Esophagus muscularis mucosa (tissue), 4 donors: ENCODE measurements at regions not wholly inside any gene's neighbourhood (a gene's known extent, or its start where the extent isn't known, plus 50 kb on each side); places are given as distances from the start of the nearest gene placed in this dataset.
"Not testable (repeated sequence)": the region's sequence is repeated elsewhere in the genome, so short reads cannot be mapped to it uniquely, and the experiment has no call there.

Experiments
- DNase-seq: peaks from one replicate; pipeline ENCODE4 v3.0.0-alpha.2; 2017; ENCODE audit errors: extremely low spot score
- H3K27ac ChIP-seq, 4 donors: fragments of 200-600 bp; sonication (generic); replicated peaks in 1 of 4; 1 replicate in 3 of 4; 2 replicates in 1 of 4; pipeline ENCODE4 v1.5.1; 2016 to 2019; ENCODE audit warnings: mild to moderate bottlenecking in 1 of 4
- H3K27me3 ChIP-seq, 4 donors: fragments of 200-600 bp; sonication (generic); one replicate each; pipeline versions ENCODE4 v1.5.1 to v1.6.0; 2016 to 2019
- H3K36me3 ChIP-seq, 4 donors: fragments of 200-600 bp; sonication (generic); one replicate each; pipeline ENCODE4 v1.5.1; 2016 to 2019
- H3K4me1 ChIP-seq, 4 donors: fragments of 200-600 bp; sonication (generic); one replicate each; pipeline ENCODE4 v1.5.1; 2016 to 2019
- H3K4me3 ChIP-seq, 4 donors: fragments of 200-600 bp; sonication (generic); 1 replicate in 2 of 4; 2 replicates in 2 of 4; pipeline ENCODE4 v1.5.1; 2016 to 2019; ENCODE audit warnings: mild to moderate bottlenecking in 4 of 4, moderate library complexity in 1 of 4
- H3K9me3 ChIP-seq, 4 donors: fragments of 200-600 bp; sonication (generic); 1 replicate in 3 of 4; 2 replicates in 1 of 4; pipeline ENCODE4 v1.5.1; 2016 to 2019
- CTCF ChIP-seq, 3 experiments: fragments of 200-600 bp in 2 of 3; fragments of 450-650 bp in 1 of 3; sonication (generic) in 2 of 3; IDR thresholded peaks; one replicate each; pipeline ENCODE4 v1.5.1; 2017 to 2019; ENCODE audit warnings: antibody characterized with exemption in 3 of 3, mild to moderate bottlenecking in 2 of 3, moderate library complexity in 1 of 3
- EP300 ChIP-seq: sonication (generic); formaldehyde crosslinking; IDR thresholded peaks from one replicate; pipeline ENCODE4 v1.6.1; 2017; ENCODE audit warnings: antibody characterized with exemption
- POLR2A ChIP-seq: fragments of 450-650 bp; IDR thresholded peaks from one replicate; pipeline ENCODE4 v1.6.1; 2017; ENCODE audit warnings: antibody characterized with exemption, moderate library complexity, mild to moderate bottlenecking, low read depth
- POLR2AphosphoS5 ChIP-seq, 2 donors: sonication (generic); formaldehyde crosslinking; IDR thresholded peaks; one replicate each; pipeline ENCODE4 v1.6.1; 2017; ENCODE audit warnings: antibody characterized with exemption in 2 of 2
- WGBS: methylation state at CpG from one replicate; pipeline ENCODE4 v1.1.5; 2018; 5-methylcytosine and 5-hydroxymethylcytosine counted together
- intact Hi-C: fragments of 100-400 bp; cut with DNase I; formaldehyde crosslinking; loops from one replicate; pipeline ENCODE4 v1.15.1; 2023

- WGBS = 81% methylated on average over 5 of the region's 5 CpGs
Observed at GRCh38 chr2:82224301-82224940, 1919.9 kb upstream of the LRRTM1 start.

GRCh38 chr2:82215212-82215611 is 1910.7 kb upstream of the LRRTM1 start:
- no peaks in the 10 kb centered on the region for H3K9me3 ChIP-seq
- H3K27ac ChIP-seq = no peak overlapping the region
- no peak for DNase-seq
- no peaks in the 10 kb centered on the region for H3K27me3 ChIP-seq
- no peaks in the 10 kb centered on the region for H3K4me1 ChIP-seq
- no peaks in the 10 kb centered on the region for H3K36me3 ChIP-seq
- WGBS = 92% methylated on average over 3 of the region's 4 CpGs
- H3K4me3 ChIP-seq = no peak overlapping the region
- TF ChIP-seq POLR2A = no peak
- TF ChIP-seq POLR2AphosphoS5 (IDR thresholded peaks at IDR 0.05) = no peak
- intact Hi-C loops = no loop called here

More at GRCh38 chr2:82224301-82224940, 1919.9 kb upstream of the LRRTM1 start:
- Histone ChIP-seq H3K4me1 (no peaks in the 10 kb centered on the region), H3K36me3 (no peaks in the 10 kb centered on the region), H3K27me3 (no peaks in the 10 kb centered on the region), H3K4me3 (no peak overlapping the region), H3K9me3 (peaks cover 0 to 19% (median 4%) of the 10 kb centered on the region in 4 donors), H3K27ac (no peak overlapping the region)
- intact Hi-C loops = no loop called here
- TF ChIP-seq POLR2A (no peak), CTCF (IDR thresholded peaks at IDR 0.05) (no peak), POLR2AphosphoS5 (IDR thresholded peaks at IDR 0.05) (no peak), EP300 (no peak)
- no peak for DNase-seq

GRCh38 chr2:82199493-82199852 is 1894.9 kb upstream of the LRRTM1 start:
- intact Hi-C loops = no loop called here
- no peak for TF ChIP-seq POLR2AphosphoS5 (IDR thresholded peaks at IDR 0.05)
- no peak for TF ChIP-seq CTCF (IDR thresholded peaks at IDR 0.05)
- TF ChIP-seq EP300 = no peak
- no peak for TF ChIP-seq POLR2A
- Histone ChIP-seq H3K9me3 (peaks cover 0 to 8% (median 3%) of the 10 kb centered on the region in 4 donors), H3K36me3 (no peaks in the 10 kb centered on the region), H3K27ac (no peak overlapping the region), H3K27me3 (no peaks in the 10 kb centered on the region), H3K4me3 (no peak overlapping the region), H3K4me1 (no peaks in the 10 kb centered on the region)
- WGBS = 91% methylated on average over 3 of the region's 3 CpGs
- no peak for DNase-seq

- no peak for TF ChIP-seq CTCF (IDR thresholded peaks at IDR 0.05)
- no peak for TF ChIP-seq POLR2A
- TF ChIP-seq POLR2AphosphoS5 (IDR thresholded peaks at IDR 0.05) = no peak
- no peak for TF ChIP-seq EP300
- H3K27me3 ChIP-seq = no peaks in the 10 kb centered on the region
- intact Hi-C loops = no loop called here
- no peaks in the 10 kb centered on the region for H3K36me3 ChIP-seq
- H3K27ac ChIP-seq = no peak overlapping the region
- WGBS = 93% methylated on average over 4 of the region's 4 CpGs
- peaks cover 0 to 8% (median 3%) of the 10 kb centered on the region in 4 donors for H3K9me3 ChIP-seq
- H3K4me1 ChIP-seq = no peaks in the 10 kb centered on the region
- DNase-seq = no peak
- H3K4me3 ChIP-seq = no peak overlapping the region
Observed at GRCh38 chr2:82198809-82199492, 1894.4 kb upstream of the LRRTM1 start.

GRCh38 chr2:82182270-82182669 is 1877.7 kb upstream of the LRRTM1 start:
- Histone ChIP-seq H3K9me3 (no peaks in the 10 kb centered on the region), H3K4me1 (no peaks in the 10 kb centered on the region), H3K4me3 (no peak overlapping the region), H3K27ac (no peak overlapping the region), H3K27me3 (no peaks in the 10 kb centered on the region), H3K36me3 (no peaks in the 10 kb centered on the region)
- intact Hi-C loops = no loop called here
- TF ChIP-seq CTCF (IDR thresholded peaks at IDR 0.05) (no peak), POLR2AphosphoS5 (IDR thresholded peaks at IDR 0.05) (no peak), EP300 (no peak), POLR2A (no peak)
- no peak for DNase-seq

GRCh38 chr2:82175210-82175609 is 1870.7 kb upstream of the LRRTM1 start:
- DNase-seq, H3K4me3 ChIP-seq, H3K27ac ChIP-seq, H3K4me1 ChIP-seq, H3K36me3 ChIP-seq, intact Hi-C loops, H3K9me3 ChIP-seq, H3K27me3 ChIP-seq: not testable (repeated sequence)
- WGBS = 90% methylated on average over 10 of the region's 10 CpGs
